GM19463 (cell line): ENCODE measurements at regions not wholly inside any gene's neighbourhood (a gene's known extent, or its start where the extent isn't known, plus 50 kb on each side); places are given as distances from the start of the nearest gene placed in this dataset.

ENCODE experiments used
- ATAC-seq: cut with Tn5 transposase; IDR thresholded peaks from one replicate; pipeline ENCODE4 v1.9.1; 2021; ENCODE audit warnings: mild to moderate bottlenecking, moderate library complexity; ENCODE audit not compliant: unreplicated experiment

DNA sequence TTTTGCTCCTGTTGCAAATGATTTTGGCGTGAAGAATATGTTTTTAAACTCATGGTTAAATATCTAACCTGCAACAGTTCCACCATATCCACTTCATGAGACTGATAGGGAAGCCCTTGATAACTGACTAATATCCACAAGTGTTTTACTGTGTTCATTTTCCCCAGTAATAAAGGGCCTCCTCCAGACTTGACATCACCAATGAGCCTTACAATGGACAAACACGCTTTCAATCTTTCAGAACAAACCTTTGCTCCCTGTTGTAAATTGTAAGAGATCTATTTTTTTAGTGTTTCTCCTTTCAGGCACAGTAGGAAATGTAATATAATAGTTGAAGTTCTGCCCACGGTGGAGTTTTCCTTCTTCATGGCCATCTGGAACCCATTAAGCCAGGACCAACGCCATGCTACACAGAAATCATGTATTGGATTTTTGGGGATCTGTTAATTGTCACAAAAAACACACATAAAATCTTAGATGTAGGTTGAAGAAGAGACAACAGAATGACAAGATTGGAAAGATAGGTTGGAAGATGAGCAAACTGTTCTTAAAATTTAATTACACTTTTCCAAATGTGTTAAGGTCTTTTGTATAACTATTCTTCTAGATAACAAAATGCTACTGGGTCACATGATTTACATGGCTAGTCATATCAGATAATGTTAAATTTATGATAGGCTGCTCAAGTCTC, 1030.1 kb downstream of the FSTL5 start:
- ATAC-seq = peak; percentile 3

DNA sequence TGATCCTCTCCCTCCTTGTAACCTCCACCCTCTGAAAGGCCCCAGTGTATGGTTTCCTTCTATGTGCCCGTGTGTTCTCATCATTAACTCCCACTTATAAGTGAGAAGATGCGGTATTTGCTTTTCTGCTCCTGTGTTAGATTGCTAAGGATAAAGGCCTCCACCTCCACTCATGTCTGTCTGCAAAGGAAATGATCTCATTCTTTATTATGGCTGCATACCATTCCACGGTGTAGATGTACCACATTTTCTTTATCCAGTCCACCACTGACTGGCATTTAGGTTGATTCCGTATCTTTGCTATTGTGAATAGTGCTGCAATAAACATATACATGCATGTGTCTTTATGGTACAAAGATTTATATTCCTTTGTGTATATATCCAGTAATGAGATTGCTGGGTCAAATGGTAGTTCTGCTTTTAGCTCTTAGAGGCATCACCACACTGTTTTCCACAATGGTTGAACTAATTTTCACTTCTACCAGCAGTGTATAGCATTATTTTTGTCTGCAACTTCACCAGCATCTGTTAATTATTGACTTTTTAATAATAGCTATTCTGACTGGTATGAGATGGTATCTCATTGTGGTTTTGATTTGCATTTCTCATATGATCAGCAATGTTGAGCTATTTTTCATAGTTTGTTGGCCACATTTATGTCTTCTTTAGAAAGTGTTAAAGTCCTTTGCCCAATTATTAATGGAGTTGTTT, 1030.9 kb downstream of the FSTL5 start:
- ATAC-seq = peak; percentile 93

DNA sequence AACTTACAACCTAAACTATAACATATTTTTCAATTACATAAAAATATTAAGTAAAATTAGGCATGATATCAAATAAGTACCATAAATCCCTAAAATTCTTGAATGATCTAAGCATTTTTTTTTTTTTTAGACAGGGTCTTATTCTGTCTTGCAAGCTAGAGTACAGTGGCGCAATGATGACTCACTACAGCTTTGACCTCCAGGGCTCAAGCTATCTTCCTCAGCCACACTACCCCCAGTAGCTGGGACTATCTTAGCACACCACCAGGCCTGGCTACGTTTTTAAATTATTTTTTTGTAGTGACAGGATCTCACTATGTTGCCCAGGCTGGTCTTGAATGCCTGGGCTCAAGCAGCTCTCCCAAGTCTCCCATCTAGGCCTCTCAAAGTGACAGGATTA, 1042.3 kb downstream of the FSTL5 start:
- no peak for ATAC-seq

DNA sequence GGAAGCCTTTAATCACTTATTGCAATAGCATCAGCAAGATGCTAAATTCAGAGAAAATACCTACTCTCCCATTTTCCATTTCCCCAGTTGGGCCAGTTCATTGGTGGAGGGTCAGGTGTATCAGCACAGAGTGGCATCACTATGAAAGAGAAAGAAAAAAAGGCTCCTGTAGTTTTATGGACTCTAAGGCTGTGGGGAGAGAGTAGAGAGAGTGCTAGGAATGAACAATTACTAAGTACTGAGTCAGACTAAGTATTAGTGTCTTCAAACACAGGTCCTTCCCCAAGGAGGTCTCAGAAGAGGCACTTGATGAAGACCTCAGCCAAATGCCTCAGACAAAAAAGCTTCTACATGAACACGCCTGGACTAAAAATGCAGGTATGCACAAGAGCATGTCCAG, 1061.9 kb downstream of the FSTL5 start:
- no peak for ATAC-seq

DNA sequence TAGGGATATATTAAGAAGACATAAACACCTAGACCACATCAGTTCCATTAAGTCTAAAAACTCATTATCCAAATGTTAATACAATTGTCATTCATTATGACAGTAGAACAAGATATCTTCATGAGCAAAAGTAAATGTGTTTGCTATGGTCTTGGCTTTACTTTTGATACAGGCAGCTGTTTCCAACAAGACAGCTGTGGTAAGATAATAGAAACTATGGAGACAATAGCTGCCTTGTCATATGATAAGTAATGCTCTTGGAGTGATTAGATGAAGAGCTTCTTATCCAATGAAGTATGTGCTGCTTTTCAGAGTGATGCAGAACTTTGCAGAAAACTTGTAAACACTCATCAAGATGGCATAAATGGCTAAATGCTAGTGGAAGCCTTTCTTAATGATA, 1066.0 kb downstream of the FSTL5 start:
- ATAC-seq = no peak

DNA sequence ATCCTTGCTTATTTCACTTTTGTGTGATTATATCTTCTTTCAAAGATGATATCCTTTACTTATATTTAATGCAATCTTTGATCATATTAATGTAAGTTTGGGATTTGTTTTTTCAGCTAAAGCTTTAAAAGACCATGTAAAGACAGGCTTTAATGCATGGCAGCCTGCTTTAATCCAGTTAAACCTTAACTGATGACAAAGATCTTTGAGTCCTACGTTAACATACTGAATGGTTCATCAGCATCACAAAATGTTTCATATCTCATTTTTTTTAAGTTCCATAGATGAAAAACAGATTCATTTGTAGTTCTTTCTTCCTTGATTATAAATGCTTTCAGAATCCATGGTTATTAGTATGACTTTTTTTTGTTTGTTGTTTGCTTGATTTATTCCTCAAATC, 1102.8 kb downstream of the FSTL5 start:
- ATAC-seq = no peak
